Stimulated activated CD4-positive, alpha-beta T cell treated with anti-CD3 and anti-CD28 coated beads, Interleukin-1b, Interleukin-23, amount 100 ng/mL, for 4 hours (primary cell): ENCODE measurements at regions not wholly inside any gene's neighbourhood (a gene's known extent, or its start where the extent isn't known, plus 50 kb on each side); places are given as distances from the start of the nearest gene placed in this dataset.

Experiments
- DNase-seq, 2 donors: peaks; one replicate each; pipeline ENCODE4 v3.0.0-alpha.2; 2020; ENCODE audit warnings: low read depth in 2 of 2

DNA sequence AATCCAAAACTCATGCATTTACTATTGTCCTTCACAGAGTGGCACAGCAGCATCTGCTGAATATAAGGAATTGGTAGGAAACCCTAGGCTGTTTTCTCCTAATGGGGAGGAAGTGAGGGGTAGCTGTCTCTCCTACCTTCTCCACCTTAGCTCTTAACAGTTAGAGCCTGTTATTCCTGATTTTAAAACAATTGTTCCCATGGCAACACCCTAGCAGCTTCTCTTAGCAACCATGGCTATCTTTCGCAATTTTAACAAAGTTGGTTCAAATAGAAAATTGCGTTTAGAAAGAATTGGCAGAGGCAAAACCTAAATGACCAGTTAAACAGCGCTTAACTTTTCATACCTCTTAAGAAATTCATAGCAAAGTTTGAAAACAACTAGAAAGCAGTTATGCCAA is 603.4 kb upstream of the AUTS2 start:
- DNase-seq = no peak

DNA sequence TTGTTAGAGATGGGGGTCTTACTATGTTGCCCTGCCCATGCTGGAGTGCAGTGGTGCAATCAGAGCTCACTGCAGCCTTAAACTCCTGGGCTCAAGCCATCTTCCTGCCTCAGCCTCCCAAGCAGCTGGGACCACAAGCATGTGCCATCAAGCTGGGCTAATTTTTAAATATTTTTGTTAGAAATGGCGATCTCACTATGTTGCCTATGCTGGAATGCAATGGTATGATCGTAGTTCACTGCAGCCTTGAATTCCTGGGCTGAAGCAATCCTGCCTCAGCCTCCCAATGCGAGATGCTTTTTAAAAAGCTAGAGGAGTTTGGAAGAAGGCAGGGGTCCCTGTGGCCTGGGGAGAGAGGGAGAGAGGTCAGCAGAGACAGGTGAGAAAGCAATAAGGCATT is 600.1 kb upstream of the AUTS2 start:
- no peak for DNase-seq

GRCh38 chr7:69002416-69002815 is 595.9 kb upstream of the AUTS2 start:
- no peak for DNase-seq

DNA sequence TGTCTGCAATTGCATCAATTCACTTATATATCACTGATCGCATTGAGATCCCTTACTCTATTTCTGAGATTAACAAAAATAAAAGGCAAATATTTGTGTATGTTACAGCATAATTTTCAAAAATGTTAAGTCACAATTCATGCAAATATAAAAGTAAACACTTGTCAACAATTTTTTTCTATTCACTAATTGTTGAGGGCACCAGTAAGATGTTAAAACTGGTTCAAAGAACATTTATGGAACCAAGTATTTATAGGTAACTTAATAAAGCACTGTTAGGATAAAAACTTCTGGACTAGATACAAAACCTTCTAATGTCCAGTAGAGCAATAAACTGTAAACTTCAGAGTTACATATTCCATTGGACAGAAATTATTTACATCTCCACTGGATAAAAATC is 586.1 kb upstream of the AUTS2 start:
- DNase-seq = no peak

- no peak for DNase-seq
Measured at GRCh38 chr7:69017208-69017607, 581.1 kb upstream of the AUTS2 start.

- DNase-seq = no peak
Measured at GRCh38 chr7:69018200-69018599, 580.1 kb upstream of the AUTS2 start.

DNA sequence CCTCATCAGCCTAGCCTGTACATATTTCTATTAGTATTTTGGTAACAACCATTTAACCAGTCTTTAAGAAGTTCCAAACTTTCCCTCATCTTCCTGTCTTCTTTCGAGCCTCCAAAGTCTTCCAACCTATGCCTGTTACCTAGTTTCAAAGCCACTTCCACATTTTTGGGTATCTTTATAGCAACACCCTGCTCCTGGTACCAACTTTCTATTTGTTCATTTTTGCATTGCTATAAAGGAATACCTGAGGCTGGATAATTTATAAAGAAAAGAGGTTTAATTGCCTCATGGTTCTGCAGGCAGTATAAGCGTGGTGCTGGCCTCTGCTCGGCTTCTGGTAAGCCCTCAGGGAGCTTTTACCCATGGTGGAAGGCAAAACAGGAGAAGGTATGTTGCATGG is 578.8 kb upstream of the AUTS2 start:
- DNase-seq = no peak

DNA sequence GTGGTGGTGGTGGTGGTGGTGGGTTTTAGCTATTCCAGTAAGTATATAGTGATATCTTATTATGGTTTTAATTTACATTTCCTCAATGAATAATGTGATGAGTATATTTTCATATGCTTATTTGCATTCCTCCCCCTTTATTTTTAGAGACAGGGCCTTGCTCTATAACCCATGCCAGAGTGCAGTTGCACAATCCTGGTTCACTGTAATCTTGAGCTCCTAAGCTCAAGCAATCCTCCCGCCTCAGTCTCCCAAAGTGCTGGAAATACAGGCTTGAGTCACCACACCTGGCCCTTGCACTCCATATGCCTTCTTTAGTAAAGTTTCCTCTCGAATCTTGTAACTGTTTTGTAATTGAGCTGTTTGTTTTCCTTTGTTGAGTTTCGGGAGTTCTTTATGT is 577.7 kb upstream of the AUTS2 start:
- no peak for DNase-seq

DNA sequence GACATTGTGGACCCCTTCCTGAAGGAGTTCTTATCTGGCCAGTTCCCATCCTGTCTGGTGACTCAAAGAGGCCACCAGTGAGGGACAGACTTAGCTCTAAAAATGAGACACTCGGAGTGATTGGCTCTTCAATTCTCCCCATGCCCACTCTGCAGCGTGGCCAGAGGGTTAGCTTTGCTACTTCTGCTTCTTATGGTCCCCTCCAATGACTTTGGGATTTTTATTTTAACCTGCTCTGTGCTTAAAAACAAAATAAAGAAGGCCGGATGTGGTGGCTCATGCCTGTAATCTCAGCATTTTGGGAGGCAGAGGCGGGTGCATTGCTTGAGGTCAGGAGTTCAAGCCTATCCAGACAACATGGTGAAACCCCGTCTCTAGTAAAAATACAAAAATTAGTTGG is 573.0 kb upstream of the AUTS2 start:
- no peak for DNase-seq

DNA sequence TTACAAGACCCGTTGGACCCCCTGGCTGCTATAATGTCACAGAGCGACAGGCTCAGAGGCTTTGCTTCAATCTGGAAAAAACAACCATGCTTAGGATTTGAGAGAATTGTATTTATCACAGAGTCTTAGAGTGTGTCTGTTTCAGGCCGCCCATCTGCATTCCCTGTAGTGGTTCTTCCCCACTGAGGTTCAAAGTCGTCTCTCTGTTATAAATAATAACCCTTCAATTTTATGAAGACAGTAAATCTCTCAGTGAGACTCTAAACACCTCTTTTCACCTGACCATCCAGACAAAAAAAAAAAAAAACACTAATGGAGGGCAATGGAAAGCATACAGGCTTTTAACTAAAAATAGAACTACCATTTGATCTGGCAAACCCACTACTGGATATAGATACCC is 565.4 kb upstream of the AUTS2 start:
- no peak for DNase-seq

DNA sequence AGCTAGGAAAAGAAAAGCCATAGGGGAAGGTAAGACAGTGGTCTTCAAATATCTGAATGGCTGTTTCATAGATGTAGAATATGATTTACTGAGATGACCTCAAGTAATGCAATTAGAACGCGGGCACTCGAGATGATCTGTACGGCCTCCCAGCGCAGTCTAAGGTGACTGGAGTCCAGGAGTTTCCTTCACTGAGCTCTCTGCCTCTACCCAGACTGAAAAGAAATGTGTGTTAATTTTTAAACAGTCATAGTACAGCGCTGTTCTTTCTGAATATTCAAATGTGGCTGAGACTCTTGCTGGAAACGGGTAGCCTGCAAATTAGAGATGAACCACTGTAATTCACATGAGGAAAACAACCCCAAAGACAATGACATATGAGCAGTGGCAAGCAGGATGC is 562.4 kb upstream of the AUTS2 start:
- no peak for DNase-seq

GRCh38 chr7:69036301-69036700 is 562.0 kb upstream of the AUTS2 start:
- DNase-seq = no peak

GRCh38 chr7:69038915-69039314 is 559.4 kb upstream of the AUTS2 start:
- no peak for DNase-seq

- no peak for DNase-seq
Measured at GRCh38 chr7:69042138-69042537, 556.1 kb upstream of the AUTS2 start.

- DNase-seq = no peak
Measured at GRCh38 chr7:69047151-69047754, 551.0 kb upstream of the AUTS2 start.

- DNase-seq = no peak
Measured at GRCh38 chr7:69049326-69049725, 548.9 kb upstream of the AUTS2 start.

GRCh38 chr7:69052447-69052846 is 545.8 kb upstream of the AUTS2 start:
- no peak for DNase-seq

GRCh38 chr7:69060516-69060915 is 537.8 kb upstream of the AUTS2 start:
- no peak for DNase-seq

DNA sequence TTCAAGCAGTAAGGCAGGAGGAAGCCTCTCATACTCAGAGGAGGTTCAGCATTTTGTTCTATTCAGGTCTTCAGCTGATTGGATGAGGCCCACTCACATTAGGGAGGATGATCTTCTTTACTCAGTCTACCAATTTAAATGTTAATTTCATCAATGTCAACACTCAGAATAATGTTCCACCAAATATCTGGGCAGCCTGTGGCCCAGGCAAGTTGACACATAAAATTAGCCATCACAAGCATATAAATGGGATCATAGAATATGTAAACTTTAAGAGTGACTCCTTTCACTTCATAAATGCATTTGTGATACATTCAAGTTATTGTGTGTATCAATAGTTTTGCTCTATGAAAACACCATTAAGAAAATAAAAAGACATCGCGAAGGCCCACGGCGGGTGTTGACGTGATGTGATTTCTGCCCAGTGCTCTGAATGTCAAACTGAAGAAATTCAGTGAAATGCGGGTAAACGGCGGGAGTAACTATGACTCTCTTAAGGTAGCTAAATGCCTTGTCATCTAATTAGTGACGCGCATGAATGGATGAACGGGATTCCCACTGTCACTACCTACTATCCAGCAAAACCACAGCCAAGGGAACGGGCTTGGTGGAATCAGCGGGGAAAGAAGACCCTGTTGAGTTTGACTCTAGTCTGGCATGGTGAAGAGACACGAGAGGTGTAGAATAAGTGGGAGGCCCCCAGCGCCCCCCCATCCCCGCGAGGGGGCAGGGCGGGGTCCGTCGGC is 536.1 kb upstream of the AUTS2 start:
- no peak for DNase-seq

DNA sequence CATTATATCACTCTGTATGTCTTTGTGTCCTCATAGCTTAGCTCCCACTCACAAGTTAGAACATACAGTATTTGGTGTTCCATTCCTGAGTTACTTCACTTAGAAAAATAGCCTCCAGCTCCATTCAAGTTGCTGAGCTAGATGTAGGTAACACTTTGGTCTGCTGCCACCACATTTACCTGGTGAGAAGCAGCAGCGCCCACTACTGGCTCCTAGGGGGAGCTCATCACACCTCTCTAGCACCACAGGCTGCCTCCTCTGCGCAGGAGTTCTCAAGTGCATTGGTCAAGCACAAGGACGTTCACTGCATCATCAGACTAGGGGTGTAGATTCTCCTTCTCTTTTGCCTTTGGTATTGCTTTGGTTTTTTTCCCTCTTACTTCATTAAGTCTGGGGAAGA is 530.9 kb upstream of the AUTS2 start:
- no peak for DNase-seq

DNA sequence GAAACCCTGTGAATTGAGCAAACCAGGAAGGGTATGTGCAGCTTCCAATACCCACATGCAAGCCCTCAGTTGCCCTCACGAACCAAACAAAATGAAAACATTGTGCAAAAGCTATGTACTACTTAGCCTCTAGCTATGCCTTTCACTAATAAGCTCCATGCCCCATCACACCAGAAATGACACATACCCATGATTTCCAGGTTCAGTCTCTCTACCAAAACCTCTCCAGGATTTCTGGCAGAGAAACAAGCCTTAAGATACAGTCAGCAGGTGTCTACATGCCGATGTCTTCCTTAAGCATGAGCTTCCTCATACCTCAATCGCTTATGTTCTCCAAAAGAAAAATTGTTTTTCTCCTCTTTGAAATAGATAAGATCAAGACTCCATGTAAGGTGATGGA is 527.8 kb upstream of the AUTS2 start:
- DNase-seq = no peak

DNA sequence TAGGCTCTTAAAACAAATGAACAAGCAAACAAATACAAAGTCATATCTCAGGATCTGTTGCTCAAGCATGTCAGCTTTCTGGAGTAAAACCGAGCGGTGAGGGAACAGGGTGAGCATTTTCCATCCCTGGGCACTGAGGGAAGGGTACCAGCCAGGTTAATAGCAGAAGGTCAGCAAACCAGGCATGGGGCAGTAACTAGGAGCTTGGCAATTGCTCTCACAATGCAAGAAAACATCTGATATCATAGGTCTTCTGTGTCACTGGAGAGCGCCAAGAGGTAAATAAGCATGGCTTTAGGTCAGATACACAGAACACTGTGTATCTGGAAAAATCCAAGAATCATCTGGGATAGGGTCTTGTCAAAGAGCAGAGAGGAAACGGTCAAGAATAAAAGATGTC is 521.7 kb upstream of the AUTS2 start:
- no peak for DNase-seq

DNA sequence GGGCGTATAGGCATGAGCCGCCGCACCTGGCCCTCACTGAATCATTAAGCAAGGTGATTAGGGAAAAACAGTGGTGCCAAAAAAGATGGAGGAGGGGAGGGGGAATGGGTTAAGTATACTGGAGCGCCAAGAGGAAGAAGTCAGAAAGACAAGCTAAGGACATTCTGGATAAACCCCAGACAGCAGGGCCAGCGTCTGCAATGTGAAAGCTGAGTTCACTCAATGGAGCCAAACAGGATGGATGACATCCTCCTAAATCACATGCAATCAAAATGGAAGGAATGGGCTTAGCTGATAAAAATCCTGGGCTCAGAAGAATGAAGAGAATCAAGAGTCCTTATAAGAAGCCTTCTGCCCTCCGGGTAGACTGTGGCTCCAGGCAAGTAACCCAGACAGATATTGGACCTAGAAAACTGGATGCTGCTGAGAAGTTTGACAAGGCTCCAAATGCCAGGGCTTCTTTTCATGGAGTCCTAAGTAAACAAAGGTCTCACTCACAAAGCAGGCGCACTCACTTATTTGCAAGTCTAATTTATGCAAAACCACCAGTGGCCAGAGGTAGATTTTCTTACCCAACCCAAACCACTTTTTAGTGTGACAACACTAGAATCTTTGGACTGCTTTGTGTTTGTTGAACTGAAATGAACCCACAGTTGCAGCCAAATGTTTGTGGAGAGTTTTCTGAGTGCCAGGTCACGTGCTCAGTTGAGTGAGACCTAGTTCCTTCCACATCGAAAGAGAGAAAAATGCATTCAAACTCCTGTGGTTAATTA is 519.1 kb upstream of the AUTS2 start:
- DNase-seq = no peak
